ACC112 (cell line): ENCODE measurements at regions not wholly inside any gene's neighbourhood (a gene's known extent, or its start where the extent isn't known, plus 50 kb on each side); places are given as distances from the start of the nearest gene placed in this dataset.
"Not testable (repeated sequence)": the region's sequence is repeated elsewhere in the genome, so short reads cannot be mapped to it uniquely, and the experiment has no call there.

Experiments
- H2AFZ ChIP-seq: fragments of 200-600 bp; sonication (generic); one replicate; pipeline ENCODE4 v1.6.0; 2017; ENCODE audit warnings: antibody characterized with exemption, low read length; ENCODE audit not compliant: unreplicated experiment
- H3K27ac ChIP-seq: fragments of 200-600 bp; sonication (generic); 2 replicates; pipeline ENCODE4 v1.5.1; 2014; ENCODE audit warnings: low read depth, mild to moderate bottlenecking, antibody characterized with exemption, low read length, moderate library complexity
- H3K27me3 ChIP-seq: fragments of 200-600 bp; sonication (generic); 2 replicates; pipeline ENCODE4 v1.6.1; 2014; ENCODE audit warnings: mild to moderate bottlenecking, antibody characterized with exemption, low read length, moderate library complexity, mixed read lengths; ENCODE audit not compliant: insufficient read depth
- H3K36me3 ChIP-seq: fragments of 200-600 bp; sonication (generic); 2 replicates; pipeline ENCODE4 v1.6.1; 2016; ENCODE audit warnings: mild to moderate bottlenecking, antibody characterized with exemption, low read length, moderate library complexity, mixed read lengths; ENCODE audit not compliant: insufficient read depth
- H3K4me1 ChIP-seq: fragments of 200-600 bp; sonication (generic); one replicate; pipeline ENCODE4 v1.6.1; 2016; ENCODE audit warnings: low read length, mixed read lengths; ENCODE audit not compliant: insufficient read depth, unreplicated experiment, control insufficient read depth
- H3K4me3 ChIP-seq: fragments of 200-600 bp; sonication (generic); 2 replicates; pipeline ENCODE4 v1.5.1; 2014; ENCODE audit warnings: mild to moderate bottlenecking, low read depth, low read length
- H3K79me2 ChIP-seq: fragments of 200-600 bp; sonication (generic); one replicate; pipeline ENCODE4 v1.6.0; 2016; ENCODE audit warnings: low read length; ENCODE audit not compliant: control insufficient read depth, unreplicated experiment, insufficient read depth

DNA sequence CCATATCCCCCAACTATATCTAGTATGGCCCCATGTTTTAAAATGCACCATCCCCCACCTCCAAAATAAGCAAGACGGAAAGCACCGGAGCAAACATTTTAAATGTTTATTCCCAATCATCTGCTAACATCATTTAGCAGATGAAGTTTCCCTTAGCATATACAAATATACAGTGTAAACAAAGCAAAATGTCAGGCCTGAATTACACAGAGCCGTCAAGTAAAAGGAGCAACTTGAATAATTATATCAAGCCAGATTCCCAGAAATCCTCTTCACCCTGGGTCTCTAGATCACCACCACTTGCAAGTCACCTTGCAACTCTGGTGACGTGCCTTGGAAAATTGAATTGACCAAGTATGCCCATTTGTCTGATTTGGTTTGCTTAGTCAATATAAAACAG is 91.6 kb upstream of the COL1A2 start:
- Histone ChIP-seq H3K79me2 (no peaks in the 10 kb centered on the region), H3K4me1 (peaks cover 63% of the 10 kb centered on the region), H3K27ac (peak overlapping the region; percentile 46; the same call in 1 of the 2 replicates), H3K36me3 (no peaks in the 10 kb centered on the region), H2AFZ (peak overlapping the region; percentile 68), H3K4me3 (peak overlapping the region; percentile 31; the same call in 1 of the 2 replicates), H3K27me3 (no peaks in the 10 kb centered on the region)

DNA sequence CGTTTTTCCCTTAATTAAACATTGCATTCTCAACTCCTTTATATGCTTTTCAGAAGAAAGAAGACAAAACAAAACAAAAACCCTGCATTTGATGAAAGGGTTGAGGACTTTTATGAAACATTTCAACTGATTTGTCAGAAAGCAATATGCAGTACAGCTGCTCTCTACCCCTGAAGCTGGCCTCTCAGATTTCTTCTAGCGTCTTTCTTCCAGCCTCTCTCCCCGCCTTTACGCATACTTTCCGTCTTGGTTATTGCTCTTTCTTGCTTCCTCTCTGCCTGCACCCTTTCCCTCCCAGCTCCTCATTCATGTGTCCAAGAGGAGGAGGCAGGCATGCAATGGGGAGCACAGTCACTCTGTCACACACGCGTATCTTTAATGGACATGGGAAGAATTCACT is 91.0 kb upstream of the COL1A2 start:
- peak overlapping the region; percentile 46; the same call in 1 of the 2 replicates for H3K27ac ChIP-seq
- no peaks in the 10 kb centered on the region for H3K27me3 ChIP-seq
- peak overlapping the region; percentile 68 for H2AFZ ChIP-seq
- H3K79me2 ChIP-seq, result no peaks in the 10 kb centered on the region
- peaks cover 57% of the 10 kb centered on the region for H3K4me1 ChIP-seq
- H3K4me3 ChIP-seq, result peak overlapping the region; percentile 31; the same call in 1 of the 2 replicates
- H3K36me3 ChIP-seq, result no peaks in the 10 kb centered on the region

DNA sequence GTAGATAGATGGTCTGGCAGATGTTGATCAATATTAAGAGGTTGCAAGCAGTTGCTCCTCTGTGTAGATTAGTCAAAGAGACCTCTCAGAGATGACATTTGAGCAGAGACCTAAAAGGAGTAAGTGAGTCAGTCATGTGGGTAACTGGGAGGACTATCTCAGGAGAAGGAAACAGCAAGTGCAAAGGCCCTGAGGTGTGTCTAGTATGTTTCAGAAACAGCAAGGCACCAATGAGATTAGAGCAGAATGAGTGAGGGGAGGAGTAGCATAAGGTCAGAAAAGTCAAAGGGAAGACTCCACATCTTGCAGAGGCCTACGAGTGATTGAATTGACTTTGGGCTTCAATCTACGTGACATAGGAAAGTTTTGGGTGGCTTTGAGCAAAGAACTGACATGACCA is 89.8 kb upstream of the COL1A2 start:
- Histone ChIP-seq H3K4me3 (no peak overlapping the region), H2AFZ (no peak overlapping the region), H3K4me1 (peaks cover 46% of the 10 kb centered on the region), H3K27ac (no peak overlapping the region), H3K79me2 (no peaks in the 10 kb centered on the region), H3K27me3 (no peaks in the 10 kb centered on the region), H3K36me3 (no peaks in the 10 kb centered on the region)

DNA sequence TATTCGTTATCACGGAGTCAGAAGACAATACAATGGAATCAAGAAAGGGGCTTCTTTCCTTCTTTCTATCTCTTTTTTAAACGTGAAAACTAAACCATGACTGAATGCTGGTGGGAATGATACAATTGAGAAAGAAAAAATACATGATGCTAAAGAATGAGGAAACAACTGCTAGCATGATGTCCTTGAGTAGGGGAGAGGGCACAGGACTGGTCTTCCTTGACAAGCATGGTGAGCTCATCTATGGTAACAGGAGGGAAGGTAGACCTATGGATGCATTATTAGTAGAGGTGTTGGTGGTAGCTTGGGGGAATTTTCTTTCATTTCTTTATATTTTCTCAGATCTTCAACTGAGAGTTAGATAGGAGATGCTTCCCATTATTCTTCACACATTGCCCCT is 88.9 kb upstream of the COL1A2 start:
- H3K79me2 ChIP-seq, result no peaks in the 10 kb centered on the region
- H3K4me1 ChIP-seq, result peaks cover 38% of the 10 kb centered on the region
- no peaks in the 10 kb centered on the region for H3K36me3 ChIP-seq
- H3K27me3 ChIP-seq, result no peaks in the 10 kb centered on the region
- no peak overlapping the region for H3K4me3 ChIP-seq
- no peak overlapping the region for H2AFZ ChIP-seq
- no peak overlapping the region for H3K27ac ChIP-seq

DNA sequence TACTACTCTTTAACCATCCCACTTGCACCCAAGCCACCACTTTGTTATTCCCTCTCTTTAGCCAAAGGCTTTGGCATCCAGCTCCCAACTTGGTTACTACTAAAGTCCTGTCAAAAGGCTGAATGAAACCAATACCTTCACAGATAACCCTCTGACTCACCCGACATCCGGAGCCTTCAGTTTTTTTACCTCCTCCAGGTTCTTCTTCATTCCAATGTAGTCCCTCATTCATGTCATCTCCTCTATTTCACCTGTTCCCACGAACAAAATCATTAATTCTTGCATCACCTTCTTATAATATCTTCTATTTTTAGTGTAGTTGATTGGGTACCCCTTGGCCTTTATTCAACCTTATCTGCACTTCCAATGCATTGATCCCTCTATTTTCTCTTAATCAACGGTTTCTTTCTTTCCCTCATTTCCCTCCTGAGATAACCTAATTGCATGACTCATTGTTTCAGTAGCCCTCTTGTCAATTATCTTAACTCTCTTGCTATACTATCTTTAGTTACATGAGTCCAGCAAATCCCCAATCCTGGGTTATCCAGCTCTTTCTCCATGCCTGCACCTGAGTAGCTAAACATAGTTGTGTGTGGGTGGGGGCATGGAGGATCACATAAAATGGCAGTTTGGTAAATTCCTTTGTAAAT is 87.2 kb upstream of the COL1A2 start:
- H3K36me3 ChIP-seq, result no peaks in the 10 kb centered on the region
- H3K79me2 ChIP-seq, result no peaks in the 10 kb centered on the region
- no peak overlapping the region for H2AFZ ChIP-seq
- no peaks in the 10 kb centered on the region for H3K27me3 ChIP-seq
- peaks cover 26% of the 10 kb centered on the region for H3K4me1 ChIP-seq
- no peak overlapping the region for H3K4me3 ChIP-seq
- no peak overlapping the region for H3K27ac ChIP-seq

DNA sequence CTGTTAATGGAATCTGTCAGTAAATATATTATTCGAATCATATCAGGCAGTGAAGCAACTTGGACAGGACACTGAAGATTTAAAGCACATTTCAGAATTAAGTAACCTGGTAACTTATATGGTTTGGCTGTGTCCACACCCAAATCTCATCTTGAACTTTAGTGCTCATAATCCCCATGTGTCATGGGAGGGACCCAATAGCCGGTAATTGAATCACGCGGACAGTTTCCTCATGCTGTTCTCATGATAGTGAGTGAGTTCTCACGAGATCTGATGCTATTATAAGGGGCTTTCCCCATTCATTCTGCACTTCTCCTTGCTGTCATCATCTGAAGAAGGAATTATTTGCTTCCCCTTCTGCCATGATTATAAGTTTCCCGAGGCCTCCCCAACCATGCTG is 83.2 kb upstream of the COL1A2 start:
- Histone ChIP-seq H3K27ac (no peak overlapping the region), H3K36me3 (no peaks in the 10 kb centered on the region), H2AFZ (no peak overlapping the region), H3K79me2 (no peaks in the 10 kb centered on the region), H3K4me1 (peaks cover 30% of the 10 kb centered on the region), H3K4me3 (no peak overlapping the region), H3K27me3 (no peaks in the 10 kb centered on the region)

DNA sequence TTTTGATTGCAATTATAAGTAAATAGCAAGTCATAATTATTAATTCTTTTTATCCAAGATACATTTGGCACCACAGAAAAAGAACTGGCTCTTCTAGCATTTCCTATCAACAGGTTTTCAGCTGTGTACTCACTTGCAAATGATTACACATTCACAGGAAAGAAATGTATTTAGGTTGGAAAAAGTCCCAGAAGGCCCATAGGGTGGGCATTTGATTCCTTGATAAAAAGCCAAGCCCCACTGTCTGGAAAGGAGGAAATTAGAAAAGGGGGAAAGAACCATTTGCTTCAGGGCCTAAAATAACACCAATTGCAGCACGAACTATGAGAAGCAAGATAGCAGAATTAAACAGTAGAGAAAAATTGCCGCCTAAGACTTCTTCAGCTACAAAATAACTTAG is 80.8 kb upstream of the COL1A2 start:
- H3K27me3 ChIP-seq, result no peaks in the 10 kb centered on the region
- peak overlapping the region; percentile 25 for H3K27ac ChIP-seq
- peaks cover 30% of the 10 kb centered on the region for H3K4me1 ChIP-seq
- H2AFZ ChIP-seq, result peak overlapping the region; percentile 82
- H3K36me3 ChIP-seq, result no peaks in the 10 kb centered on the region
- H3K79me2 ChIP-seq, result no peaks in the 10 kb centered on the region
- peak overlapping the region; percentile 17; the same call in 1 of the 2 replicates for H3K4me3 ChIP-seq

DNA sequence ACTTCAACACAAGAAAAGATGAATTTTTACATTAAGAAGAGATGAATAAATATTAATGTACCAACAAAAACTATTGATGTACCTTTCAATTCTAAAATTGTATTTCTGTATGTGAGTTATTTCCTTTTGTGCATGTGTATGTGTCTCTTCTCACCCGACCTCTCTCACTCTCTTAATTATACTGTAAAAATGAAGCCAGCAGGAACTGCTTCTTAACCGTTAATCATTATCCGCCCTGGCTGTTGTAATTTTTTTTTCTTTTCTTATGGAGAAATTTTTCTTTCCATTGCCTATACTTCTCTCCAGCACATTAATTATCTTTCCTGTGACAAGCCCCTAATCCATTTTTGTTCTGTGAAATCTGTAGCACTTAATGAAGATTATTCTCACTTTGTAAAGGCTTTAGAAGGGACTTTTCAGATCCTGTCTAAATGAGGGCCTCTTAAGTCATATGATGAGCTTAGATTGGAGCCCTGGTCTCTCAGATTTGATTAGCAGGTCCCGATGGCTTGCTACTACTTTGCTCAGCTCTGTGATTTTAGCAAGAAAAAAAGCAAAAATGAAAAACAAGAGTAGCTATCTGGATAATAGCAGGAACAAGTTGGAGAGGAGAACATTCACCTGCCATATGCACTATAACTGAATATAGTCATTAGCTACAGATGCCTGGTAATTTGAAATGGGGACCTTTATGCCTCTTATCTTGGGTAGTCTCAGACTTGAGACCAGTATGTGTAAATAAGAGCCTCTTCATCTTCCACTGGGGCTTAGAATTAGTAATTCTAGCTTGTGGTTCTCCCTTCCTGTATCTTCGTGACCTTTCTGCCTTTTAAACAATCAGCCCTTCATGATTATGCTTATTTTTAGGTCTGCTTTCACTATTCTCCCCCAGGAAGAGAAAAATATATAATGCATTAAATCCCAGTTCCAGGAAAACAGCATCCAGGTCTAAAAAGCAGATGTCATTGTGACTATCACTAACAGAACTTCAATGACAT is 80.0 kb upstream of the COL1A2 start:
- Histone ChIP-seq H3K79me2 (no peaks in the 10 kb centered on the region), H3K27me3 (no peaks in the 10 kb centered on the region), H3K4me3 (0 out of 2 replicates have a peak overlapping the region, but pooled peaks have one; percentile 17), H3K36me3 (no peaks in the 10 kb centered on the region), H2AFZ (peak overlapping the region; percentile 82), H3K27ac (peak overlapping the region; percentile 25), H3K4me1 (peaks cover 30% of the 10 kb centered on the region)

DNA sequence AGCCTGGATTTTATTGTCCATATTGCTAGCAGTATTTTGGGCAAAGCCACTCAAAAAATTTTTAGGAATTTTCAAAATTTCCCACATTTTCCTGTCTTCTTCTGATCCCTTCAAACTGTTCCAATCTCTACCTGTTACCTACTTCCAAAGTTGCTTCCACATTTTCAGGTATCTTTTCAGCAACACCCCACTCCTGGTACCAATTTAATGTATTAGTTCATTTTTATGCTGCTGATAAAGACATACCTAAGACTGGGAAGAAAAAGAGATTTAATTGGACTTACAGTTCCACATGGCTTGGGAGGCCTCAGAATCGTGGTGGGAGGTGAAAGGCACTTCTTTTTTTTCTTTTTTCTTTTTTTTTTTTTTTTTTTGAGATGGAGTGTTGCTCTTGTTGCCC is 73.6 kb upstream of the COL1A2 start:
- not testable (repeated sequence) for H3K27ac ChIP-seq

DNA sequence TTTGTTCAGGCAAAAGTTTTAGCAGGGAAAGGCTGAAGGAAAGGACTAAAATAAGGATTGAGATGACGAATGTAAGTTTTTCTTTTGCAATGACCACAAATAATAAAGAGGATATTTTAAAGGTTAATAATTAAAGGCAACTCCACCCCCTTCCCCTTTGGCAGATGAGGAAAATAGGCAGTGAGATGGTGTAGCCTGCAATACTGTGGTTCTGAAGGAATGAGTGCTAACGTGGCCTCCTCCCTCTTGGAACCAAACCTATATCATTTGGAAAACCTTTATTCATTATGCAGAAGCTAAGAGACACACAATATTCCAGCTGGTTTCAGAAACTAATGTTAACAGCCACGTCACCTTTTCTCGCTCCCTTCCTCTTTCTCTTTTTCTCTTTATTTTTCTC is 70.9 kb upstream of the COL1A2 start:
- H3K79me2 ChIP-seq, result no peaks in the 10 kb centered on the region
- peak overlapping the region; percentile 11 for H2AFZ ChIP-seq
- no peak overlapping the region for H3K27ac ChIP-seq
- 0 out of 2 replicates have a peak, but pooled peaks cover 4% of the 10 kb centered on the region for H3K36me3 ChIP-seq
- H3K4me3 ChIP-seq, result no peak overlapping the region
- no peaks in the 10 kb centered on the region for H3K27me3 ChIP-seq
- H3K4me1 ChIP-seq, result peaks cover 11% of the 10 kb centered on the region

More for the DNA sequence above, 73.6 kb upstream of the COL1A2 start:
- peaks cover 11% of the 10 kb centered on the region for H3K4me1 ChIP-seq
- H2AFZ ChIP-seq, H3K4me3 ChIP-seq, H3K79me2 ChIP-seq, H3K36me3 ChIP-seq, H3K27me3 ChIP-seq: not testable (repeated sequence)
